KMS-11 (cell line): ENCODE measurements at regions not wholly inside any gene's neighbourhood (a gene's known extent, or its start where the extent isn't known, plus 50 kb on each side); places are given as distances from the start of the nearest gene placed in this dataset.

Experiments
- H2AFZ ChIP-seq: fragments of 200-600 bp; sonication (generic); 2 replicates; pipeline ENCODE4 v1.6.1; 2016; ENCODE audit warnings: antibody characterized with exemption, mixed run types, low read depth
- H3K27ac ChIP-seq: fragments of 200-600 bp; sonication (generic); 2 replicates; pipeline ENCODE4 v1.6.1; 2016; ENCODE audit warnings: mild to moderate bottlenecking, mixed run types
- H3K27me3 ChIP-seq: fragments of 200-600 bp; sonication (generic); 2 replicates; pipeline ENCODE4 v1.6.1; 2017; ENCODE audit warnings: mild to moderate bottlenecking, low read depth, mixed run types, moderate library complexity; ENCODE audit not compliant: insufficient read depth
- H3K36me3 ChIP-seq: fragments of 200-600 bp; sonication (generic); 2 replicates; pipeline ENCODE4 v1.6.1; 2017; ENCODE audit warnings: mild to moderate bottlenecking, mixed run types; ENCODE audit not compliant: insufficient read depth
- H3K4me1 ChIP-seq: fragments of 200-600 bp; sonication (generic); 2 replicates; pipeline ENCODE4 v1.6.1; 2016; ENCODE audit warnings: mild to moderate bottlenecking, low read depth, mixed run types; ENCODE audit not compliant: poor library complexity, severe bottlenecking
- H3K4me2 ChIP-seq: fragments of 200-600 bp; sonication (generic); 2 replicates; pipeline ENCODE4 v1.7.0; 2016; ENCODE audit warnings: mild to moderate bottlenecking, mixed run types
- H3K4me3 ChIP-seq: fragments of 200-600 bp; sonication (generic); IDR thresholded peaks from 2 replicates; pipeline ENCODE4 v1.6.1; 2017; ENCODE audit warnings: low read depth, low read length, mixed read lengths; ENCODE audit not compliant: insufficient read depth
- H3K79me2 ChIP-seq: fragments of 200-600 bp; sonication (generic); 2 replicates; pipeline ENCODE4 v1.6.1; 2016; ENCODE audit warnings: low read depth, mixed run types; ENCODE audit not compliant: insufficient read depth
- H3K9ac ChIP-seq: fragments of 200-600 bp; sonication (generic); 2 replicates; pipeline ENCODE4 v1.6.1; 2016; ENCODE audit warnings: mild to moderate bottlenecking, mixed run types
- H4K20me1 ChIP-seq: fragments of 200-600 bp; sonication (generic); 2 replicates; pipeline ENCODE4 v1.6.1; 2016; ENCODE audit warnings: mild to moderate bottlenecking, mixed run types; ENCODE audit not compliant: insufficient read depth
- TF ChIP-seq, protein P1 (sequence below): fragments of 200-600 bp; sonication (generic); conservative IDR thresholded peaks from 2 replicates; pipeline ENCODE4 v1.6.1; 2017; ENCODE audit warnings: low read depth, mild to moderate bottlenecking, antibody characterized with exemption, low read length, moderate library complexity, mixed read lengths

DNA sequence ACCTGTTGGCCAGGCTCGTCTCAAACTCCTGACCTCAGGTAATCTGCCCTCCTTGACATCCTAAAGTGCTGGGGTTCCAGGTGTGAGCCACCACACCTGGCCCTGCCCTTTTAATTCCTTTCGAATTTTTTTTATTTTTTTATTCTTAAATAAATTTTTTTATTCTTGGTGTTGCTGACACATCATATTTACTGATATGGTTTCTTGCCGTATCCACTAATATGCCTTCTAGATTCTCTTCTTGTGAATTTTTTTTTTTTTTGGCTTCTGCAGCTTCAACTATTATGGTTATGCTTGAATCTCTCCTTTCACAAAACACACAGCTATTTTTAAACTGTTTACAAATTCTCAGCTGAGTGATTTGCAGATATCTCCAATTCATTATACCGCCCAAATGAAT is 353.4 kb upstream of the ADGRL3 start:
- no peaks in the 10 kb centered on the region for H3K4me1 ChIP-seq
- H3K4me2 ChIP-seq: no peak overlapping the region
- H3K27ac ChIP-seq: no peak overlapping the region
- H3K4me3 ChIP-seq: no peak overlapping the region
- H3K9ac ChIP-seq: no peak overlapping the region
- H3K27me3 ChIP-seq: no peaks in the 10 kb centered on the region
- TF ChIP-seq, protein P1, sequence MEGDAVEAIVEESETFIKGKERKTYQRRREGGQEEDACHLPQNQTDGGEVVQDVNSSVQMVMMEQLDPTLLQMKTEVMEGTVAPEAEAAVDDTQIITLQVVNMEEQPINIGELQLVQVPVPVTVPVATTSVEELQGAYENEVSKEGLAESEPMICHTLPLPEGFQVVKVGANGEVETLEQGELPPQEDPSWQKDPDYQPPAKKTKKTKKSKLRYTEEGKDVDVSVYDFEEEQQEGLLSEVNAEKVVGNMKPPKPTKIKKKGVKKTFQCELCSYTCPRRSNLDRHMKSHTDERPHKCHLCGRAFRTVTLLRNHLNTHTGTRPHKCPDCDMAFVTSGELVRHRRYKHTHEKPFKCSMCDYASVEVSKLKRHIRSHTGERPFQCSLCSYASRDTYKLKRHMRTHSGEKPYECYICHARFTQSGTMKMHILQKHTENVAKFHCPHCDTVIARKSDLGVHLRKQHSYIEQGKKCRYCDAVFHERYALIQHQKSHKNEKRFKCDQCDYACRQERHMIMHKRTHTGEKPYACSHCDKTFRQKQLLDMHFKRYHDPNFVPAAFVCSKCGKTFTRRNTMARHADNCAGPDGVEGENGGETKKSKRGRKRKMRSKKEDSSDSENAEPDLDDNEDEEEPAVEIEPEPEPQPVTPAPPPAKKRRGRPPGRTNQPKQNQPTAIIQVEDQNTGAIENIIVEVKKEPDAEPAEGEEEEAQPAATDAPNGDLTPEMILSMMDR: no peak
- H2AFZ ChIP-seq: no peak overlapping the region
- no peaks in the 10 kb centered on the region for H4K20me1 ChIP-seq
- H3K79me2 ChIP-seq: no peaks in the 10 kb centered on the region
- H3K36me3 ChIP-seq: no peaks in the 10 kb centered on the region

DNA sequence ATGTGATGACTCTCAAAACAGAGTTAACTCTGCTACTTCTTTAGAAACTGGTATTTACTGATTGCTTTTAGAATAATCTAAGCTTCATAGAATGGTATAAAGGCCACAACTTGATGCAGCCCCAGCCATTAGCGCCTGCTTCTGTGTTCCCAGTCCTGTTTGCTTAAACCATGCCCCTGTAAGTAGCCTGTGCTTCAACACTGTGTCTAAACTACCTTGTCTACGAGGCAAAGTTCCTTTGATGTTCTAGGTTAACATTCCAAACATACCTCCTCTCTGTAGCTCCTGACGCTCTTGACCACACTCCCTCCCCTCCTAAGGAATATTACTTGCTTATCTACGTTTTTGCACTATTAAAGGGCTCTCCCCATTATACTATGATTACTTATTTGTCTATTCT is 352.5 kb upstream of the ADGRL3 start:
- TF ChIP-seq, protein P1: no peak
- H3K27me3 ChIP-seq: no peaks in the 10 kb centered on the region
- no peak overlapping the region for H2AFZ ChIP-seq
- no peak overlapping the region for H3K4me3 ChIP-seq
- no peaks in the 10 kb centered on the region for H4K20me1 ChIP-seq
- no peaks in the 10 kb centered on the region for H3K79me2 ChIP-seq
- no peak overlapping the region for H3K4me2 ChIP-seq
- H3K36me3 ChIP-seq: no peaks in the 10 kb centered on the region
- H3K9ac ChIP-seq: no peak overlapping the region
- no peaks in the 10 kb centered on the region for H3K4me1 ChIP-seq
- no peak overlapping the region for H3K27ac ChIP-seq

DNA sequence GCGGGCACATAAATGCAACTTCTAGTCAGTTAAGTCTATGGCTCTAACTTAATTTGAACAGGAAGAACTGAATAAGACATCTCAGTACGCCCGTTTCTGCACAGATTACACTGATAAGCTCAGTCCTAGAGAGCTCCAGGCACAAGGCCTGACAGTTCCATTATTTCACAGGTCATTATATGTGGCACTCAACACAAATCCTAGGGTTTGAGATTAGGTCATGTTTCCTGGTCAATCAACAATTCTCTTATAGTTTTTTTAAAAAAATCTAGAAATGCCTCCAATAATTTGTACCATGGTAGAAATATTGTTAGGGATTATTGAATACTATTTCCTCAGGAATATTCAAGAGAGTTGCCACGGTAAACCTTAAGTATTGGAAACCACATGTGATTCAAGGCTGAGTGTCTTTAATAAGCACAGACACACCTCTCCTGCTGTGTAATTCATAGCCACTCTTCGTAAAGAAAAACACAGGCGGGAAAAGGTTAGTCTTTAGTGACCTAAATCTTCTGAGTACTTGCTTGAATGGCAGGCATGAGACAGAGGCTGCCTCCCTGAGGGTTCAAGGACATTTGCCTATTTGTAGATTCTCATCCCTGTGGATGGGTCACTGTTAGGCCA is 342.9 kb upstream of the ADGRL3 start:
- no peaks in the 10 kb centered on the region for H3K79me2 ChIP-seq
- H3K9ac ChIP-seq: no peak overlapping the region
- no peak overlapping the region for H3K4me3 ChIP-seq
- no peaks in the 10 kb centered on the region for H3K27me3 ChIP-seq
- H3K4me1 ChIP-seq: no peaks in the 10 kb centered on the region
- TF ChIP-seq, protein P1: no peak
- no peak overlapping the region for H3K27ac ChIP-seq
- H4K20me1 ChIP-seq: no peaks in the 10 kb centered on the region
- no peak overlapping the region for H2AFZ ChIP-seq
- no peak overlapping the region for H3K4me2 ChIP-seq
- no peaks in the 10 kb centered on the region for H3K36me3 ChIP-seq

DNA sequence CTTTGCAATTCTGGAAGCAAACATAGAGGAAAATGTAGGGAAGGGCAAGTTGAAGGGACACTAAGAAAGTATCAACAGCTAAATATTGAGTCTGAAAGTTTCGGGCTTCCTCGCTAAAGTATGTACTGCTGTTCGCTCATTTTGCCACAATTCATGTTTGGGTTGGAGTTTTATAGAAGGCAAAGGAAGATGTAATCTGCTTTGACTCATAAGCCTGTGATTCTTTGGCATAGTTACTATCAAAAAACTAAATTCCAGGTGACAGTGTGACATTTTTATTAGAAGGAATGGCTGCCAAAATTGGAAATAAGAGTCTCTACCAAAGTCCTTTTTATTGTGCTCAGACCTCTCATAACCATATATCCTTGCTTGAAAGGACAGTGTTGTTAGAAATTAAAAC is 336.7 kb upstream of the ADGRL3 start:
- Histone ChIP-seq H3K9ac (no peak overlapping the region), H3K4me3 (no peak overlapping the region), H3K4me2 (no peak overlapping the region), H3K27ac (no peak overlapping the region), H3K36me3 (no peaks in the 10 kb centered on the region), H3K27me3 (no peaks in the 10 kb centered on the region), H4K20me1 (no peaks in the 10 kb centered on the region), H3K4me1 (no peaks in the 10 kb centered on the region), H3K79me2 (no peaks in the 10 kb centered on the region), H2AFZ (no peak overlapping the region)
- TF ChIP-seq, protein P1: no peak
